Psoas muscle (tissue), 7 donors: ENCODE measurements at regions not wholly inside any gene's neighbourhood (a gene's known extent, or its start where the extent isn't known, plus 50 kb on each side); places are given as distances from the start of the nearest gene placed in this dataset.

Experiments used
- ATAC-seq, 4 donors: fragments of 200-7000 bp; cut with Tn5 transposase; one replicate each; pipeline ENCODE4 v1.9.1; 2020; ENCODE audit warnings: moderate library complexity in 3 of 4, mild to moderate bottlenecking in 2 of 4
- DNase-seq, 2 donors: peaks; one replicate each; pipeline ENCODE4 v3.0.0-alpha.2; 2020
- H3K27ac ChIP-seq: fragments of 200-600 bp; one replicate; pipeline ENCODE4 v1.8.0; 2022
- H3K27me3 ChIP-seq, 3 donors: fragments of 200-600 bp in 1 of 3; one replicate each; pipeline versions ENCODE4 v1.6.1 to v1.8.0; 2013 to 2022; ENCODE audit warnings: low read length in 2 of 3, mild to moderate bottlenecking in 2 of 3, moderate library complexity in 1 of 3; ENCODE audit not compliant: insufficient read depth in 3 of 3
- H3K36me3 ChIP-seq, 2 donors: fragments of 200-600 bp in 1 of 2; one replicate each; pipeline versions ENCODE4 v1.6.1 to v1.8.0; 2013 to 2022; ENCODE audit warnings: low read depth in 1 of 2, mild to moderate bottlenecking in 1 of 2, moderate library complexity in 1 of 2; ENCODE audit not compliant: insufficient read depth in 1 of 2
- H3K4me1 ChIP-seq: fragments of 200-600 bp; one replicate; pipeline ENCODE4 v1.8.0; 2022
- H3K4me3 ChIP-seq: fragments of 200-600 bp; one replicate; pipeline ENCODE4 v1.8.0; 2022; ENCODE audit warnings: mild to moderate bottlenecking
- H3K9me3 ChIP-seq: fragments of 200-600 bp; one replicate; pipeline ENCODE4 v1.8.0; 2022
- WGBS, 3 donors: extraction: QIAGEN DNeasy Blood & Tissue Kit; methylation state at CpG; one replicate each; pipeline versions ENCODE4 v1.1.6 to v1.1.7; 2013; 5-methylcytosine and 5-hydroxymethylcytosine counted together
- intact Hi-C, 2 donors: fragments of 100-400 bp; cut with DNase I; formaldehyde crosslinking; loops; one replicate each; pipeline versions ENCODE4 v1.11.0 to v1.14.2; 2022
- TF ChIP-seq, protein P1 (sequence below): fragments of 200-600 bp; IDR thresholded peaks from one replicate; pipeline ENCODE4 v1.8.0; 2022; ENCODE audit warnings: antibody characterized with exemption
- donor health status: healthy with polysubstance abuse.
- donor health status: DM: no; HTN: no; CAD: no; lungs with moderate emphysema.
- donor health status: Bipolar disorder and iron deficiency.
- donor health status: healthy.
- donor health status: DM: yes; HTN: yes; CAD: no.
- donor health status: DM: no; HTN: no; CAD: no.
- donor health status: DM: yes; HTN: yes; CAD: no.

GRCh38 chr11:112730591-112730990, 230.6 kb upstream of the NCAM1 start:
- DNase-seq (no peak), ATAC-seq (no peak)
- 37 to 74% (median 53%) methylated on average over 5 of the region's 5 CpGs for WGBS, 3 donors
- peaks cover 0 to 6% (median 0%) of the 10 kb centered on the region in 3 donors for H3K27me3 ChIP-seq
- H3K9me3 ChIP-seq = no peaks in the 10 kb centered on the region
- intact Hi-C loops = no loop called here
- TF ChIP-seq, protein P1, sequence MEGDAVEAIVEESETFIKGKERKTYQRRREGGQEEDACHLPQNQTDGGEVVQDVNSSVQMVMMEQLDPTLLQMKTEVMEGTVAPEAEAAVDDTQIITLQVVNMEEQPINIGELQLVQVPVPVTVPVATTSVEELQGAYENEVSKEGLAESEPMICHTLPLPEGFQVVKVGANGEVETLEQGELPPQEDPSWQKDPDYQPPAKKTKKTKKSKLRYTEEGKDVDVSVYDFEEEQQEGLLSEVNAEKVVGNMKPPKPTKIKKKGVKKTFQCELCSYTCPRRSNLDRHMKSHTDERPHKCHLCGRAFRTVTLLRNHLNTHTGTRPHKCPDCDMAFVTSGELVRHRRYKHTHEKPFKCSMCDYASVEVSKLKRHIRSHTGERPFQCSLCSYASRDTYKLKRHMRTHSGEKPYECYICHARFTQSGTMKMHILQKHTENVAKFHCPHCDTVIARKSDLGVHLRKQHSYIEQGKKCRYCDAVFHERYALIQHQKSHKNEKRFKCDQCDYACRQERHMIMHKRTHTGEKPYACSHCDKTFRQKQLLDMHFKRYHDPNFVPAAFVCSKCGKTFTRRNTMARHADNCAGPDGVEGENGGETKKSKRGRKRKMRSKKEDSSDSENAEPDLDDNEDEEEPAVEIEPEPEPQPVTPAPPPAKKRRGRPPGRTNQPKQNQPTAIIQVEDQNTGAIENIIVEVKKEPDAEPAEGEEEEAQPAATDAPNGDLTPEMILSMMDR = no peak
- no peaks in the 10 kb centered on the region for H3K4me1 ChIP-seq
- H3K27ac ChIP-seq = no peak overlapping the region
- no peaks in the 10 kb centered on the region for H3K36me3 ChIP-seq
- no peak overlapping the region for H3K4me3 ChIP-seq

DNA sequence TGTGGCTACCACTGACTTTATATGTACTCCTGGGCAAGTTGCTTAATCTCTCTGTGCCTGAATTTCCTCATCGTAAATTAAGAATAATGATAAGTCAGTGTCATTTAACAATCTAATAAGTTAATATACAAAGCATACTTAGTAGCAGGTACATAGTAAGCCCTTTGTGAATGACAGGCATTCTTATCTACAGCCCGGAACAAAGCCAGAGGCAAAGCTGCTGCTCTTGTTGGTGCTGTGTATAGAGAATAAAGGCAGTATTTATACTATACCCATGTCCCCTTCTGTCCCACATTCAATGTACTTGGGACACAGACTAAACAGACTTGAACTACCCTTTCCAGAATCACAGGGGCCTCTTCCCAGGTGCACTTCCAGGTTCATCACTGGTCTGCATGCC, 229.7 kb upstream of the NCAM1 start:
- Histone ChIP-seq H3K27me3 (peaks cover 0 to 6% (median 0%) of the 10 kb centered on the region in 3 donors), H3K36me3 (no peaks in the 10 kb centered on the region), H3K4me3 (no peak overlapping the region), H3K27ac (no peak overlapping the region), H3K4me1 (no peaks in the 10 kb centered on the region), H3K9me3 (no peaks in the 10 kb centered on the region)
- TF ChIP-seq, protein P1 = no peak
- ATAC-seq (no peak), DNase-seq (no peak)
- intact Hi-C loops = no loop called here
- 91 to 94% (median 94%) methylated on average over 2 of the region's 2 CpGs for WGBS, 3 donors

GRCh38 chr11:112732031-112732430, 229.2 kb upstream of the NCAM1 start:
- Histone ChIP-seq H3K4me3 (no peak overlapping the region), H3K4me1 (no peaks in the 10 kb centered on the region), H3K36me3 (no peaks in the 10 kb centered on the region), H3K9me3 (no peaks in the 10 kb centered on the region), H3K27me3 (peaks cover 0 to 6% (median 0%) of the 10 kb centered on the region in 3 donors), H3K27ac (no peak overlapping the region)
- WGBS, 3 donors = 74 to 78% (median 77%) methylated on average over 4 of the region's 4 CpGs
- TF ChIP-seq, protein P1 = no peak
- no peak for ATAC-seq
- intact Hi-C loops = no loop called here
- no peak for DNase-seq

DNA sequence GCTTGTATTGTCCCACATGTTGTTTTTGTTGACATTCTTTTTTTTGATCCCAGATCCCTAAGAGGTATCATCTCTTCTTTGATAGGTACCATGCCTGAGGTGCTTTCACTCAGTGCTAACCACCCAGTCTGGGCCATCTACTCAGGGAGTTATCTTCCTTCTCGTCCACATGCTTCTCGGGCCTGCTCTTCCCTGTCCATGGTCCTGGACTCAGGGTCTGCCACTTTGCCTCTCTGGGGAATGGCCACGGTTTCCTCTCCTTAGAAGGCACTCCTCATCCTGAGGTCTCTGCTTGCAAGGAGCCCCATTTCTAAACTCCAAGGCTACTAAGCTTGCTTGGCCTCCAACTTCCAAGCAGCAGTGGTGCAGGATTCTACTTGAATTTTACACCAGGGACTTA, 227.0 kb upstream of the NCAM1 start:
- 10 to 27% (median 18%) methylated on average over 3 of the region's 3 CpGs for WGBS, 3 donors
- H3K4me1 ChIP-seq = no peaks in the 10 kb centered on the region
- H3K9me3 ChIP-seq = no peaks in the 10 kb centered on the region
- H3K4me3 ChIP-seq = no peak overlapping the region
- ATAC-seq = peak in 3 of 4 donors; percentile 33 to 43 (median 36)
- TF ChIP-seq, protein P1 = no peak
- DNase-seq = no peak
- H3K36me3 ChIP-seq = no peaks in the 10 kb centered on the region
- intact Hi-C loops = no loop called here
- no peak overlapping the region for H3K27ac ChIP-seq
- no peaks in the 10 kb centered on the region for H3K27me3 ChIP-seq

GRCh38 chr11:112735470-112735869, 225.8 kb upstream of the NCAM1 start:
- no peaks in the 10 kb centered on the region for H3K36me3 ChIP-seq
- H3K27ac ChIP-seq = no peak overlapping the region
- no peaks in the 10 kb centered on the region for H3K4me1 ChIP-seq
- H3K9me3 ChIP-seq = no peaks in the 10 kb centered on the region
- 68 to 75% (median 70%) methylated on average over 2 of the region's 2 CpGs for WGBS, 3 donors
- DNase-seq (no peak), ATAC-seq (no peak)
- H3K4me3 ChIP-seq = no peak overlapping the region
- H3K27me3 ChIP-seq = no peaks in the 10 kb centered on the region
- intact Hi-C loops = no loop called here
- TF ChIP-seq, protein P1 = no peak
